OCI-LY1 (cell line): ENCODE measurements at regions not wholly inside any gene's neighbourhood (a gene's known extent, or its start where the extent isn't known, plus 50 kb on each side); places are given as distances from the start of the nearest gene placed in this dataset.

ENCODE experiments used
- CTCF ChIP-seq: fragments of 200-600 bp; sonication (generic), shearing (Covaris generic); IDR thresholded peaks from 2 replicates; pipeline ENCODE4 v1.5.1; 2017; ENCODE audit warnings: mild to moderate bottlenecking, antibody characterized with exemption, low read length, moderate library complexity, mixed read lengths
- EZH2 ChIP-seq: fragments of 200-600 bp; sonication (generic), shearing (Covaris generic); IDR thresholded peaks from 2 replicates; pipeline ENCODE4 v1.8.0; 2017; ENCODE audit warnings: borderline replicate concordance, mixed run types, mild to moderate bottlenecking, antibody characterized with exemption, low read length, moderate library complexity, mixed read lengths

- TF ChIP-seq CTCF = no peak
- no peak for TF ChIP-seq EZH2
Measured at GRCh38 chr5:3893527-3893926, 297.9 kb downstream of the IRX1 start.
